ENCODE measurements at regions not wholly inside any gene's neighbourhood (a gene's known extent, or its start where the extent isn't known, plus 50 kb on each side); places are given as distances from the start of the nearest gene placed in this dataset.
"Not testable (repeated sequence)": the region's sequence is repeated elsewhere in the genome, so short reads cannot be mapped to it uniquely, and the experiment has no call there.

DNA sequence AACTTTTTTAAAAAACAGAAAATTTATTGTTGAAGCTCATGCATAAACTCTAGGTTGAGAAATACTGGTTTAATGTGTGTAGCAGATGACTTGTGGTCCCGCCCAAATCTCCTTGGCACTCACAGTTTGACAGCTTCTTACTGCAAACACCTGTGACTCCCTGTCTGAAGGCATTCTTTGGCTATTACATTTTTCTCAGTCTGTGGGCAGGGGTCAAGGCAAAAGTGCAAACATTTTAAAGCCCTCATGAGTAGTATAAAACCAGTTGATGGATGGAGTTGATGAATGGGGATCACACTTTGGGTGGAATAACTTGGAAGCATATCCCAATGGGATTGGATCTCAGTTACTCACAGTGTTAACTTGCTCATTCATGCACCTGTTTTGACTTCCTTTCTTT lies 1007.0 kb upstream of the NUDT12 start:
- ChIA-PET CTCF (no interaction called here), POLR2A (no interaction called here)
- TF ChIP-seq LEF1 (IDR thresholded peaks at IDR 0.05; ENCODE audit: borderline replicate concordance) (no peak), TARDBP (IDR thresholded peaks at IDR 0.05) (no peak), CTBP1 (IDR thresholded peaks at IDR 0.05; ENCODE audit: borderline replicate concordance) (no peak), ZNF384 (IDR thresholded peaks at IDR 0.05) (no peak), NFRKB (IDR thresholded peaks at IDR 0.05) (no peak), FOXA1 (IDR thresholded peaks at IDR 0.05) (no peak), L3MBTL2 (conservative IDR thresholded peaks at IDR 0.05) (no peak), FOXM1 (IDR thresholded peaks at IDR 0.05; ENCODE audit: borderline replicate concordance) (no peak)
- TF ChIP-seq, protein P1, sequence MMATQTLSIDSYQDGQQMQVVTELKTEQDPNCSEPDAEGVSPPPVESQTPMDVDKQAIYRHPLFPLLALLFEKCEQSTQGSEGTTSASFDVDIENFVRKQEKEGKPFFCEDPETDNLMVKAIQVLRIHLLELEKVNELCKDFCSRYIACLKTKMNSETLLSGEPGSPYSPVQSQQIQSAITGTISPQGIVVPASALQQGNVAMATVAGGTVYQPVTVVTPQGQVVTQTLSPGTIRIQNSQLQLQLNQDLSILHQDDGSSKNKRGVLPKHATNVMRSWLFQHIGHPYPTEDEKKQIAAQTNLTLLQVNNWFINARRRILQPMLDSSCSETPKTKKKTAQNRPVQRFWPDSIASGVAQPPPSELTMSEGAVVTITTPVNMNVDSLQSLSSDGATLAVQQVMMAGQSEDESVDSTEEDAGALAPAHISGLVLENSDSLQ (IDR thresholded peaks at IDR 0.05) = no peak
- no peak for DNase-seq (ENCODE audit: extremely low spot score)

DNA sequence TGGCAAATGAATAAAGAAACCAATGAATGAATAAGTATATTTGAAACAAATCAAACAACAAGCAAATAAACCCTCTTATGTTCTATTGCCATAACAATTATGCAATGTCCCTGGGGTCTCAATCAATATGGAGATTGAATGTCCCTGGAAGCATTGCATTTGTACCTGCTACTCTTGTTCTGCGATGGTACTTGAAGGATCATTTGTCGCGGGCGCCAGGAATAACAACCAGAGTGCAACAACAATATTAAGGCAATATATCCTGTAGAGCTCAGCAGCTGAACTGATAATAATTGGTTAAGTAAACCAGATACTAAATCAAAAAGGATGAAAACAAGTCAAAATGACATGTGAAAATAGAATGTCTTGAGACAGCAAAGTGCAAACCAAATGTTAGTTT lies 1001.9 kb upstream of the NUDT12 start:
- POLR2A ChIA-PET = no interaction called here
- DNase-seq (ENCODE audit: extremely low spot score) = no peak
- TF ChIP-seq L3MBTL2 (conservative IDR thresholded peaks at IDR 0.05) = no peak
- TF ChIP-seq ARNT (IDR thresholded peaks at IDR 0.05) = no peak
- no peak for TF ChIP-seq LEF1 (IDR thresholded peaks at IDR 0.05; ENCODE audit: borderline replicate concordance)
- TF ChIP-seq FOXK2 (IDR thresholded peaks at IDR 0.05) = no peak
- no peak for TF ChIP-seq FOXA1 (IDR thresholded peaks at IDR 0.05)
- no peak for TF ChIP-seq SUZ12 (IDR thresholded peaks at IDR 0.05)
- no peak for TF ChIP-seq CTBP1 (IDR thresholded peaks at IDR 0.05; ENCODE audit: borderline replicate concordance)
- no peak for TF ChIP-seq BHLHE40 (IDR thresholded peaks at IDR 0.05; ENCODE audit: borderline replicate concordance)
- TF ChIP-seq, protein P1 (IDR thresholded peaks at IDR 0.05) = no peak
- CTCF ChIA-PET = no interaction called here

- TF ChIP-seq L3MBTL2 (conservative IDR thresholded peaks at IDR 0.05) (no peak), FOXK2 (IDR thresholded peaks at IDR 0.05) (no peak), ELF4 (IDR thresholded peaks at IDR 0.05) (no peak), NFRKB (IDR thresholded peaks at IDR 0.05) (no peak), HDGF (IDR thresholded peaks at IDR 0.05; ENCODE audit: borderline replicate concordance) (no peak), TARDBP (IDR thresholded peaks at IDR 0.05) (no peak), ZNF384 (IDR thresholded peaks at IDR 0.05) (no peak), SUZ12 (IDR thresholded peaks at IDR 0.05) (no peak), ARNT (IDR thresholded peaks at IDR 0.05) (no peak), CTBP1 (IDR thresholded peaks at IDR 0.05; ENCODE audit: borderline replicate concordance) (no peak), SP1 (IDR thresholded peaks at IDR 0.05) (no peak), LEF1 (IDR thresholded peaks at IDR 0.05; ENCODE audit: borderline replicate concordance) (no peak), FOXA1 (IDR thresholded peaks at IDR 0.05) (no peak), BHLHE40 (IDR thresholded peaks at IDR 0.05; ENCODE audit: borderline replicate concordance) (no peak), FOXM1 (IDR thresholded peaks at IDR 0.05; ENCODE audit: borderline replicate concordance) (no peak)
- TF ChIP-seq, protein P1 (IDR thresholded peaks at IDR 0.05) = no peak
- DNase-seq (ENCODE audit: extremely low spot score) = no peak
- ChIA-PET CTCF (no interaction called here), POLR2A (no interaction called here)
Measured at GRCh38 chr5:104556957-104557356, 994.4 kb upstream of the NUDT12 start.

GRCh38 chr5:104551628-104552027 lies 989.0 kb upstream of the NUDT12 start:
- ChIA-PET POLR2A (no interaction called here), CTCF (interaction anchor here (0.6 kb wide), 1 partner anchor 373 kb away, joined by 3 read pairs; no protein-coding TSS in a partner anchor)
- no peak for DNase-seq (ENCODE audit: extremely low spot score)
- no peak for TF ChIP-seq BHLHE40 (IDR thresholded peaks at IDR 0.05; ENCODE audit: borderline replicate concordance)
- no peak for TF ChIP-seq TARDBP (IDR thresholded peaks at IDR 0.05)
- no peak for TF ChIP-seq ELF4 (IDR thresholded peaks at IDR 0.05)
- TF ChIP-seq, protein P1 (IDR thresholded peaks at IDR 0.05) = peak; percentile 53

DNA sequence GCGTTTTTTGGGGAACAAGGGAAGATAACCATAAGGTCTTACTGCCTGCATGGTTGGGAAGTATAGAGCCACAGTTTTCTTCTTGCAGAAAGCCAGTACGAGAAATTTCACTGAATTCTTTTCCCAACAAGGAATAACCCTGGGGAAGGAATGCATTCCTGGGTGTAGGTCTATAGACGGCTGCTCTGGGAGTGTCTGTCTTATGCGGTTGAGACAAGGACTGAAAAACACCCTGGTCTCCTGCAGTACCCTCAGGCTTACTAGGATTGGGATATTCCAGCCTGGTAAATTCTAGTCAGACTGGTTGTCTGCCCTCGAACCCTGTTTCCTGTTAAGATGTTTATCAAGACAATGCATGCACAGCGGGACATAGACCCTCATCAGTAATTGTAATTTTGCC lies 984.3 kb upstream of the NUDT12 start:
- CTCF ChIA-PET; POLR2A ChIA-PET; DNase-seq (ENCODE audit: extremely low spot score): not testable (repeated sequence)

DNA sequence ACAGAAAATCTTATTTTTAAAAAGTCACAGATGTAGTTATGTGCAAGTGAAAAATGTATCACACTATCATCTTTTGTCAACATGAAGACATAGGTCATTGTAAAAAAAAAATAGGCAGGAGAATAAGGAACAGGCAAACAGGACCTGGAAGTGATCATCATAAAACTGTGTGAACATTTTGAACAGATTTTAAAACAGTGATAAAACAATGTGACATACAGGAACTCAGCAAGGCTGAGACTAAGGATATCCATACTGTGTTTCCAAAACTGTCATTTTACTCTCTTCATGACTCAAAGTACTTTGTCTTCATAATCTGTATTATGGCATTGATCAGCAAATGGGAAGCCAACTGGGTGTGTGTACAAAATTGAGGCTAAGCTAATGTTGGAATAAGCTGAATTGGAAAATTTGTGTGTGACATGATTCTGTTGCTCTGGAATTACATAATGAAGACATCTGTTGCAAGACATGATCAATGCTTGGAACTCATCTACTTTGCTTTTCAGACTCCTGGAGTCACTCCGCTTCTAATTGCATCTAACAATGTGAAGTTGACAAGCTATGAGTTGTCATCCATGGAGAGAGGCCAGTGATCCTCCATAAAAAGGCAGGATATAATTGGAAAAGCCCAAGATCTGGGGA lies 978.7 kb upstream of the NUDT12 start:
- CTCF ChIA-PET = no interaction called here
- no peak for DNase-seq (ENCODE audit: extremely low spot score)
- TF ChIP-seq CTBP1 (IDR thresholded peaks at IDR 0.05; ENCODE audit: borderline replicate concordance) (no peak), LEF1 (IDR thresholded peaks at IDR 0.05; ENCODE audit: borderline replicate concordance) (no peak), BHLHE40 (IDR thresholded peaks at IDR 0.05; ENCODE audit: borderline replicate concordance) (no peak), HDGF (IDR thresholded peaks at IDR 0.05; ENCODE audit: borderline replicate concordance) (no peak), ARNT (IDR thresholded peaks at IDR 0.05) (no peak), TARDBP (IDR thresholded peaks at IDR 0.05) (no peak), FOXK2 (IDR thresholded peaks at IDR 0.05) (no peak), FOXM1 (IDR thresholded peaks at IDR 0.05; ENCODE audit: borderline replicate concordance) (no peak), L3MBTL2 (conservative IDR thresholded peaks at IDR 0.05) (no peak), FOXA1 (IDR thresholded peaks at IDR 0.05) (no peak), SP1 (IDR thresholded peaks at IDR 0.05) (no peak), ZNF384 (IDR thresholded peaks at IDR 0.05) (no peak), SUZ12 (IDR thresholded peaks at IDR 0.05) (no peak), ELF4 (IDR thresholded peaks at IDR 0.05) (no peak)
- TF ChIP-seq, protein P1 (IDR thresholded peaks at IDR 0.05) = no peak
- POLR2A ChIA-PET = no interaction called here

All from HEK293T (cell line).